ENCODE measurements at regions not wholly inside any gene's neighbourhood (a gene's known extent, or its start where the extent isn't known, plus 50 kb on each side); places are given as distances from the start of the nearest gene placed in this dataset.

DNA sequence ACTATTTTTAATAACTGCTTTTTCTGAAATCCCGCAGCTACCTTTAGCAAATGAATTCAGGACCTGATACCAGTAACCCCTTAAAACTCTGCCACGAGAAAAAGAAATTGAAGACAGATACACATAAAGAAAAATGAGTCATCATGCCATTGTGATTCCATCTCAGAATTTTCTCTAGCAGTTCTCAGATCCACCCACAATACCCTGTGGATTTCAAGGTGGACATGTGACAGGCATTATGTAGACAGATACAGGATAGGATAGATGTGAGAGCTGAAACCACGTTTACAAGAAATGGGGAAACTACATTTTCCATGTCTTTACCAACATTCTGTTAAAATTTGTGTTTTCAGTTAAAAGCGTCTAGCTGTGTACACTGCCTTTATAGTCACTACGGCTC lies 291.9 kb upstream of the NR2F2 start:
- no peak for TF ChIP-seq EZH2 (IDR thresholded peaks at IDR 0.05; ENCODE audit: low read length, missing control alignments)
- no peaks in the 10 kb centered on the region for H3K4me1 ChIP-seq (ENCODE audit: control insufficient read depth, extremely low read depth, insufficient read depth, low read length)
- no peaks in the 10 kb centered on the region for H3K79me2 ChIP-seq (ENCODE audit: control insufficient read depth, insufficient read depth, low read length)
- no peaks in the 10 kb centered on the region for H3K9me3 ChIP-seq (ENCODE audit: control insufficient read depth, insufficient read depth, low read depth, low read length)
- H3K36me3 ChIP-seq (ENCODE audit: control insufficient read depth, insufficient read depth, low read length), result no peaks in the 10 kb centered on the region
- H3K4me2 ChIP-seq (ENCODE audit: extremely low read depth, insufficient read depth, low read length), result no peak overlapping the region
- peak in 1 of 2 donors; percentile 37 for DNase-seq (ENCODE audit: low read depth in 2 of 2)
- no peaks in the 10 kb centered on the region for H4K20me1 ChIP-seq (ENCODE audit: control insufficient read depth, extremely low read depth, insufficient read depth, low read length)
- H3K4me3 ChIP-seq (replicated peaks in 1 of 4; ENCODE audit: control extremely low read depth in 1 of 4, insufficient read depth in 1 of 4, low read depth in 3 of 4, low read length in 4 of 4), result no peak overlapping the region
- H3K27me3 ChIP-seq (ENCODE audit: control insufficient read depth, insufficient read depth, low read length), result no peaks in the 10 kb centered on the region
- H2AFZ ChIP-seq (ENCODE audit: low read length), result no peak overlapping the region
- H3K9ac ChIP-seq (ENCODE audit: insufficient read depth, low read length), result no peak overlapping the region
- H3K27ac ChIP-seq (ENCODE audit: insufficient read depth, low read length), result no peak overlapping the region

- Histone ChIP-seq H2AFZ (ENCODE audit: low read length) (no peak overlapping the region), H4K20me1 (ENCODE audit: control insufficient read depth, extremely low read depth, insufficient read depth, low read length) (no peaks in the 10 kb centered on the region)
Observed at GRCh38 chr15:96041982-96042733, 288.3 kb upstream of the NR2F2 start.

GRCh38 chr15:96042734-96043224 lies 287.7 kb upstream of the NR2F2 start:
- no peaks in the 10 kb centered on the region for H3K27me3 ChIP-seq (ENCODE audit: control insufficient read depth, insufficient read depth, low read length)
- H3K27ac ChIP-seq (ENCODE audit: insufficient read depth, low read length), result no peak overlapping the region
- DNase-seq (ENCODE audit: low read depth in 2 of 2), result no peak
- TF ChIP-seq, protein P1, sequence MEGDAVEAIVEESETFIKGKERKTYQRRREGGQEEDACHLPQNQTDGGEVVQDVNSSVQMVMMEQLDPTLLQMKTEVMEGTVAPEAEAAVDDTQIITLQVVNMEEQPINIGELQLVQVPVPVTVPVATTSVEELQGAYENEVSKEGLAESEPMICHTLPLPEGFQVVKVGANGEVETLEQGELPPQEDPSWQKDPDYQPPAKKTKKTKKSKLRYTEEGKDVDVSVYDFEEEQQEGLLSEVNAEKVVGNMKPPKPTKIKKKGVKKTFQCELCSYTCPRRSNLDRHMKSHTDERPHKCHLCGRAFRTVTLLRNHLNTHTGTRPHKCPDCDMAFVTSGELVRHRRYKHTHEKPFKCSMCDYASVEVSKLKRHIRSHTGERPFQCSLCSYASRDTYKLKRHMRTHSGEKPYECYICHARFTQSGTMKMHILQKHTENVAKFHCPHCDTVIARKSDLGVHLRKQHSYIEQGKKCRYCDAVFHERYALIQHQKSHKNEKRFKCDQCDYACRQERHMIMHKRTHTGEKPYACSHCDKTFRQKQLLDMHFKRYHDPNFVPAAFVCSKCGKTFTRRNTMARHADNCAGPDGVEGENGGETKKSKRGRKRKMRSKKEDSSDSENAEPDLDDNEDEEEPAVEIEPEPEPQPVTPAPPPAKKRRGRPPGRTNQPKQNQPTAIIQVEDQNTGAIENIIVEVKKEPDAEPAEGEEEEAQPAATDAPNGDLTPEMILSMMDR (conservative IDR thresholded peaks at IDR 0.05 in 1 of 2, IDR thresholded peaks at IDR 0.05 in 1 of 2; ENCODE audit: low read depth in 1 of 2, low read length in 2 of 2), result no peak
- TF ChIP-seq EZH2 (IDR thresholded peaks at IDR 0.05; ENCODE audit: low read length, missing control alignments), result no peak
- H3K4me3 ChIP-seq (replicated peaks in 1 of 4; ENCODE audit: control extremely low read depth in 1 of 4, insufficient read depth in 1 of 4, low read depth in 3 of 4, low read length in 4 of 4), result no peak overlapping the region
- no peaks in the 10 kb centered on the region for H3K36me3 ChIP-seq (ENCODE audit: control insufficient read depth, insufficient read depth, low read length)
- no peak overlapping the region for H3K9ac ChIP-seq (ENCODE audit: insufficient read depth, low read length)
- H3K4me1 ChIP-seq (ENCODE audit: control insufficient read depth, extremely low read depth, insufficient read depth, low read length), result peaks cover 8% of the 10 kb centered on the region
- no peak overlapping the region for H2AFZ ChIP-seq (ENCODE audit: low read length)
- H3K4me2 ChIP-seq (ENCODE audit: extremely low read depth, insufficient read depth, low read length), result no peak overlapping the region
- no peaks in the 10 kb centered on the region for H4K20me1 ChIP-seq (ENCODE audit: control insufficient read depth, extremely low read depth, insufficient read depth, low read length)
- H3K9me3 ChIP-seq (ENCODE audit: control insufficient read depth, insufficient read depth, low read depth, low read length), result no peaks in the 10 kb centered on the region
- H3K79me2 ChIP-seq (ENCODE audit: control insufficient read depth, insufficient read depth, low read length), result no peaks in the 10 kb centered on the region

More at GRCh38 chr15:96041982-96042733, 288.3 kb upstream of the NR2F2 start:
- H3K27ac ChIP-seq (ENCODE audit: insufficient read depth, low read length), result no peak overlapping the region
- no peak overlapping the region for H3K9ac ChIP-seq (ENCODE audit: insufficient read depth, low read length)
- peaks cover 6% of the 10 kb centered on the region for H3K4me1 ChIP-seq (ENCODE audit: control insufficient read depth, extremely low read depth, insufficient read depth, low read length)
- no peak for DNase-seq (ENCODE audit: low read depth in 2 of 2)
- H3K79me2 ChIP-seq (ENCODE audit: control insufficient read depth, insufficient read depth, low read length), result no peaks in the 10 kb centered on the region
- H3K27me3 ChIP-seq (ENCODE audit: control insufficient read depth, insufficient read depth, low read length), result no peaks in the 10 kb centered on the region
- no peak overlapping the region for H3K4me3 ChIP-seq (replicated peaks in 1 of 4; ENCODE audit: control extremely low read depth in 1 of 4, insufficient read depth in 1 of 4, low read depth in 3 of 4, low read length in 4 of 4)
- no peak overlapping the region for H3K4me2 ChIP-seq (ENCODE audit: extremely low read depth, insufficient read depth, low read length)
- TF ChIP-seq, protein P1 (conservative IDR thresholded peaks at IDR 0.05 in 1 of 2, IDR thresholded peaks at IDR 0.05 in 1 of 2; ENCODE audit: low read depth in 1 of 2, low read length in 2 of 2), result no peak
- TF ChIP-seq EZH2 (IDR thresholded peaks at IDR 0.05; ENCODE audit: low read length, missing control alignments), result no peak
- H3K9me3 ChIP-seq (ENCODE audit: control insufficient read depth, insufficient read depth, low read depth, low read length), result no peaks in the 10 kb centered on the region
- H3K36me3 ChIP-seq (ENCODE audit: control insufficient read depth, insufficient read depth, low read length), result no peaks in the 10 kb centered on the region

All from fibroblast of lung (primary cell).